CD1c-positive myeloid dendritic cell (primary cell): ENCODE measurements at regions not wholly inside any gene's neighbourhood (a gene's known extent, or its start where the extent isn't known, plus 50 kb on each side); places are given as distances from the start of the nearest gene placed in this dataset.
A peak's percentile ranks its signal among the peaks of the same experiment; 100 is the strongest.

Experiments
- DNase-seq: peaks from one replicate; pipeline ENCODE4 v3.0.0-alpha.2; 2016; ENCODE audit errors: extremely low spot score

DNA sequence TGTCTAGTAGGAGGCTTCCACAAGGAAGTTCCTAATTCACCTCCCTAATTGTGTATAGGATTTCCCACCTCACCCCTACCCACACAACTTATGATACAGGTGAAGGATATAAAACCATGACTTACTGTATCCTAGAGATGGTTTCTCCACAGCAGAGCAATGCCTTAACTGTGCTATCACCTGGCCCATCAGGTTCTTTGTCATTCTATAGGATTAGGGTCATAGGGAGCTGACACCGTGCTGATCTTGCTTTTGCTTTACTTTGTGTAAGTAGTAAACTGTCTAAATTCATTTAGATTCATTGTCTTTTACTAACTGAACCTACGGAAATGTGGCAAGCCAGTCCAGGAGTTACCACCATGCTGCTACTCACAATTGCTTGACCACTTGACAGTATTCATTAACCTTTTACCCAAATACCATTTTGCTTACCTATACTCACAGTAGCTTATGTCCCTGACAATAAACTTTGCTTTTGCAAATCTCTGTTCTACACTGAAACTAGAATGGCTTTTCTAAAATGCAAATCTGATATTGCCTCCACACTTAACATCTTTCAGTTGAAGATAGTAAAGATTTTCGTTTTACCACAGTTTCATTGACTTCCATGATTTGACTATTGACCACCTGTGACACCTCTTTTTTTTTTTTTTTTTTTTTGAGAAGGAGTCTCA lies 147.6 kb downstream of the IFI44 start:
- DNase-seq = no peak

GRCh38 chr1:78799926-78800325 lies 150.3 kb downstream of the IFI44 start:
- no peak for DNase-seq

- no peak for DNase-seq
Observed at GRCh38 chr1:78814176-78814575, 164.5 kb downstream of the IFI44 start.

DNA sequence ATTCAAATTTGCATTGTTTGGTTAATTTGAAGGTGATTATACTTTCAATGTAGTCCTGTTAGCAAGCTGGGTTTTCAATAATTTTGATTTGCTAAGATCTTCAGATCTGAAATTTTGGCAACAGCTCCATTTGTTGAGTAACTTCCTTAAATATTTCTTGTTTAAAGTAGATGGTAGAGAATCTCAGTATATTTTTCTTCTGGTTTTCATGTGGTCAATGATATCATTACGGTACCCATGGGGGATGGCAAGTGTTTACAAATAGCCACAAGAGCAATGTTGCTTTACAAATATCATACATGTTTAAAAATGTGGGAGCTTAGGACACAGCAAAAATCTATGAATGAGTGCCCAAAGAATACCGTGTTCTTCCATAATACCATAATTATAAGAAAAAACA lies 175.9 kb downstream of the IFI44 start:
- DNase-seq = no peak

GRCh38 chr1:78829644-78830043 lies 176.9 kb downstream of the ADGRL4 start:
- DNase-seq = no peak

- DNase-seq = no peak
Observed at GRCh38 chr1:78830321-78830720, 176.2 kb downstream of the ADGRL4 start.

- no peak for DNase-seq
Observed at GRCh38 chr1:78831731-78832360, 174.7 kb downstream of the ADGRL4 start.

DNA sequence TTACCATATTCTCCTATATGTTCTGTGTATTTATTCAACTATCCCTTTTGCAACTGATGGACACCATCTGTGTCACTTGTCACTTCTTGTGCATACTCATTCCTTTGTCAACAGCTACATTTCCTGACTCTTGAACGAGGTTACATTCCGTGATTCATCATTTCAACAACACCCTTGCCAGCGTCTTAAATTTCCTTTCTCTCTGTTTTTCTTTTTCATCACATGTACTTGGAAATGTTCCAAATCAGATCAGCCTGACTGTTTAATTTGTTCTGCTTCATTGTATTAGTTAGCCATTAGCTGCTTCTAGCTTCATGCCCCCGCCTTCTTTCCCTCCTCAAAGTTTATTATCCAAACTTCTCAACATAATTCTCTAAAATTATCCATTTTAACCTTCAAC lies 173.0 kb downstream of the ADGRL4 start:
- DNase-seq = no peak

- no peak for DNase-seq
Observed at GRCh38 chr1:78834201-78834741, 172.3 kb downstream of the ADGRL4 start.

- DNase-seq = no peak
Observed at GRCh38 chr1:78836726-78837125, 169.8 kb downstream of the ADGRL4 start.

- DNase-seq = peak; percentile 57
Observed at GRCh38 chr1:78839704-78840277, 166.7 kb downstream of the ADGRL4 start.
